B cell (primary cell): ENCODE measurements at regions not wholly inside any gene's neighbourhood (a gene's known extent, or its start where the extent isn't known, plus 50 kb on each side); places are given as distances from the start of the nearest gene placed in this dataset.

ENCODE experiments used
- ATAC-seq: fragments of 200-7000 bp; cut with Tn5 transposase; one replicate; pipeline ENCODE4 v1.10.0; 2021; ENCODE audit warnings: low read depth, mild to moderate bottlenecking, moderate number of reproducible peaks, moderate library complexity
- CTCF ChIA-PET: fragments of 350-600 bp; sonication (Branson Sonifier 250); formaldehyde crosslinking; loops from one replicate; lab custom pipeline; 2021; ENCODE audit warnings: antibody characterized with exemption, inconsistent platforms; lab: Charles Lee
- POLR2A ChIA-PET: fragments of 350-600 bp; sonication (Branson Sonifier 250); formaldehyde crosslinking; loops from one replicate; lab custom pipeline; 2021; ENCODE audit warnings: antibody characterized with exemption; lab: Charles Lee
- DNase-seq: peaks from one replicate; pipeline ENCODE4 v3.0.0; 2013
- H2AFZ ChIP-seq: 2 replicates; pipeline ENCODE4 v1.6.1; 2012; ENCODE audit warnings: mild to moderate bottlenecking, low read depth, low read length; ENCODE audit not compliant: insufficient read depth, poor library complexity, severe bottlenecking
- H3K27ac ChIP-seq, 2 donors: 1 replicate in 1 of 2; 2 replicates in 1 of 2; pipeline ENCODE4 v1.5.1; 2012 to 2013; ENCODE audit warnings: low read length in 2 of 2, mild to moderate bottlenecking in 2 of 2, moderate library complexity in 1 of 2
- H3K27me3 ChIP-seq, 4 experiments: fragments of 200-600 bp in 1 of 4; sonication (generic) in 1 of 4; replicated peaks in 1 of 4; 1 replicate in 2 of 4; 2 replicates in 2 of 4; pipeline versions ENCODE4 v1.6.1 to v1.7.0; 2013 to 2016; ENCODE audit warnings: low read length in 3 of 4, mild to moderate bottlenecking in 2 of 4, mixed read lengths in 1 of 4, moderate library complexity in 1 of 4; ENCODE audit not compliant: insufficient read depth in 4 of 4, control insufficient read depth in 3 of 4; ENCODE audit errors: control extremely low read depth in 1 of 4
- H3K36me3 ChIP-seq, 2 experiments: replicated peaks in 1 of 2; 1 replicate in 1 of 2; 2 replicates in 1 of 2; pipeline versions ENCODE4 v1.6.1 to v1.7.1; 2013; ENCODE audit warnings: low read length in 1 of 2; ENCODE audit not compliant: insufficient read depth in 2 of 2, control insufficient read depth in 1 of 2; ENCODE audit errors: control extremely low read depth in 1 of 2, extremely low read depth in 1 of 2
- H3K4me1 ChIP-seq, 2 donors: fragments of 200-600 bp in 1 of 2; sonication (generic) in 1 of 2; 1 replicate in 1 of 2; 2 replicates in 1 of 2; pipeline versions ENCODE4 v1.5.1 to v1.6.1; 2013 to 2017; ENCODE audit warnings: low read length in 2 of 2; ENCODE audit not compliant: control insufficient read depth in 2 of 2, insufficient read depth in 2 of 2
- H3K4me2 ChIP-seq: replicated peaks from 2 replicates; pipeline ENCODE3; 2012; ENCODE audit warnings: mild to moderate bottlenecking, low read depth, low read length; ENCODE audit not compliant: poor library complexity, severe bottlenecking
- H3K4me3 ChIP-seq, 5 experiments: fragments of 200-600 bp in 1 of 5; sonication (generic) in 1 of 5; 1 replicate in 3 of 5; 2 replicates in 2 of 5; pipeline versions ENCODE4 v1.5.1 to v1.7.0; 2011 to 2016; ENCODE audit warnings: low read length in 4 of 5, mild to moderate bottlenecking in 4 of 5, low read depth in 2 of 5, control low read depth in 1 of 5, moderate library complexity in 1 of 5; ENCODE audit not compliant: insufficient read depth in 1 of 5; ENCODE audit errors: control extremely low read depth in 1 of 5, extremely low read depth in 1 of 5
- H3K79me2 ChIP-seq: fragments of 200-600 bp; sonication (generic); one replicate; pipeline ENCODE4 v1.6.0; 2016; ENCODE audit warnings: low read length; ENCODE audit not compliant: control insufficient read depth, insufficient read depth
- H3K9ac ChIP-seq: fragments of 200-600 bp; sonication (generic); 2 replicates; pipeline ENCODE4 v1.6.1; 2017; ENCODE audit warnings: mild to moderate bottlenecking, low read length, moderate library complexity
- H3K9me3 ChIP-seq, 3 donors: one replicate each; pipeline versions ENCODE4 v1.6.1 to v1.7.1; 2013; ENCODE audit warnings: low read length in 2 of 3; ENCODE audit not compliant: control insufficient read depth in 2 of 3, insufficient read depth in 1 of 3; ENCODE audit errors: control extremely low read depth in 1 of 3
- H4K20me1 ChIP-seq: 2 replicates; pipeline ENCODE4 v1.6.0; 2012; ENCODE audit warnings: mild to moderate bottlenecking, low read length; ENCODE audit not compliant: insufficient read depth, control insufficient read depth, poor library complexity, severe bottlenecking
- H3K27ac Mint-ChIP-seq: one replicate; pipeline ENCODE4 v1.8.0; 2021; ENCODE audit warnings: mixed read lengths
- H3K27me3 Mint-ChIP-seq: one replicate; pipeline ENCODE4 v1.8.0; 2021; ENCODE audit warnings: mixed read lengths
- H3K4me1 Mint-ChIP-seq: one replicate; pipeline ENCODE4 v1.8.0; 2021; ENCODE audit warnings: mixed read lengths
- H3K4me3 Mint-ChIP-seq: one replicate; pipeline ENCODE4 v1.8.0; 2021; ENCODE audit warnings: mixed read lengths
- H3K9me3 Mint-ChIP-seq: one replicate; pipeline ENCODE4 v1.8.0; 2022; ENCODE audit warnings: mixed read lengths; ENCODE audit not compliant: insufficient read depth
- CTCF ChIP-seq: fragments of 200-600 bp; IDR thresholded peaks from one replicate; pipeline ENCODE4 v1.8.0; 2022; ENCODE audit warnings: antibody characterized with exemption, mild to moderate bottlenecking
- EZH2 ChIP-seq: IDR thresholded peaks from 2 replicates; pipeline ENCODE4 v1.6.1; 2012; ENCODE audit warnings: borderline replicate concordance, low read depth, mild to moderate bottlenecking, moderate library complexity, low read length; ENCODE audit not compliant: insufficient read depth, poor library complexity, severe bottlenecking
- WGBS: methylation state at CpG from one replicate; pipeline ENCODE4 v1.1.5; 2013; ENCODE audit warnings: missing lambda C conversion rate; ENCODE audit not compliant: insufficient coverage; 5-methylcytosine and 5-hydroxymethylcytosine counted together
- intact Hi-C: fragments of 100-400 bp; cut with micrococcal nuclease; formaldehyde crosslinking; loops from one replicate; pipeline ENCODE4 v1.10.0; 2022

DNA sequence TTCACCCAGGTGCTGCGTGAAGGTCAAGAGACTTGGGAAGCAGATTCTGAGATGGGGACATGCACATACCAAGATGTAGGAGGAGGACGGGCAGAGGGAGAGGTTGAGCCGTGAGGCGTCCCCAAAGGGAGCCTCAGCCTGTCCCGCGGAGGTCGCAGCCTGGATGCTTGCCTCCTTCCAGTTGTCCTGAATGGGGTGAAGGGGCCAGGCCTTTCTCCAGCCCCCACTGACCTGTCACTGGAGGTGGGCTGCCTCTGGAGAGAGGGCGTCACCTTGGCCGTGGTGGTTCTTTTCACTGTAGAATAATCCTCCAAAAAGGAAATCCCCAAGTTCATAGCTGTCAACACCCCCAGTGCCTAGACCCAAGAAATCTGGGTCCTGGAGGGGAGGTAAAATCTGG lies 283.0 kb upstream of the VSTM2A start:
- POLR2A ChIA-PET: no interaction called here
- 89% methylated on average over 5 of the region's 9 CpGs for WGBS
- no peaks in the 10 kb centered on the region for H3K9me3 Mint-ChIP-seq

DNA sequence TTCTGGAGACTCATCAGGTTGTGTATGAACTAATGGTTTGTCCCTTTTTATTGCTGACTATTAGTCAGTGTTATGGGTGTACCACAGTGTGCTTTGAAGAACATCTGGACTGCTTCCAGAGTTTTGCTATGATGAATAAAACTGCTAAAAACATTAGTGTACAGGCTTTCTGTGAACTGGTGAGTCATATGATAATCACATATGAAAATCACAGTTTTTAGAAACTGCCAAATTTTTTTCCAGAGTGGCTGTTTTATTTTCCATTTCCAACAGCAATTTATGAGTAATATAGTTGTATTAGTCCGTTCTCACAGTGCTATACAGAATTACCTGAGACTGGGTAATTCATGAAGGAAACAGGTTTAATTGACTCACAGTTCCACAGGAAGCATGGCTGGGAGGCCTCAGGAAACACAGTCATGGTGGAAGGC lies 281.2 kb upstream of the VSTM2A start:
- no peak for DNase-seq
- intact Hi-C loops: no loop called here
- ChIA-PET CTCF (no interaction called here), POLR2A (no interaction called here)
- H3K4me1 ChIP-seq: no peaks in the 10 kb centered on the region
- Mint-ChIP-seq H3K4me3 (no peak overlapping the region), H3K27me3 (no peaks in the 10 kb centered on the region), H3K9me3 (no peaks in the 10 kb centered on the region), H3K27ac (no peak overlapping the region), H3K4me1 (no peaks in the 10 kb centered on the region)
- ATAC-seq: no peak
- no peak overlapping the region for H3K4me3 ChIP-seq
- H3K9me3 ChIP-seq: peaks cover 0 to 5% (median 0%) of the 10 kb centered on the region in 3 donors
- H3K27ac ChIP-seq: no peak overlapping the region
- no peak overlapping the region for H2AFZ ChIP-seq
- H3K9ac ChIP-seq: no peak overlapping the region
- H4K20me1 ChIP-seq: no peaks in the 10 kb centered on the region
- no peaks in the 10 kb centered on the region for H3K79me2 ChIP-seq
- no peaks in the 10 kb centered on the region for H3K27me3 ChIP-seq
- TF ChIP-seq CTCF (no peak), EZH2 (no peak)
- H3K36me3 ChIP-seq: no peaks in the 10 kb centered on the region
- no CpG with 5 or more reads among the region's 1 CpG for WGBS
- no peak overlapping the region for H3K4me2 ChIP-seq

More for the DNA sequence above, 283.0 kb upstream of the VSTM2A start:
- peaks cover 0 to 5% (median 0%) of the 10 kb centered on the region in 3 donors for H3K9me3 ChIP-seq
- Mint-ChIP-seq H3K27me3 (no peaks in the 10 kb centered on the region), H3K4me3 (no peak overlapping the region), H3K4me1 (no peaks in the 10 kb centered on the region), H3K27ac (no peak overlapping the region)
- intact Hi-C loops: no loop called here
- H2AFZ ChIP-seq: no peak overlapping the region
- no peaks in the 10 kb centered on the region for H3K36me3 ChIP-seq
- no peak for TF ChIP-seq CTCF
- no peak for TF ChIP-seq EZH2
- no peak overlapping the region for H3K27ac ChIP-seq
- H4K20me1 ChIP-seq: no peaks in the 10 kb centered on the region
- H3K79me2 ChIP-seq: no peaks in the 10 kb centered on the region
- CTCF ChIA-PET: no interaction called here
- H3K4me2 ChIP-seq: no peak overlapping the region
- H3K4me1 ChIP-seq: no peaks in the 10 kb centered on the region
- ATAC-seq (no peak), DNase-seq (no peak)
- H3K4me3 ChIP-seq: no peak overlapping the region
- no peaks in the 10 kb centered on the region for H3K27me3 ChIP-seq
- H3K9ac ChIP-seq: no peak overlapping the region
